HG03469 (cell line): ENCODE measurements at regions not wholly inside any gene's neighbourhood (a gene's known extent, or its start where the extent isn't known, plus 50 kb on each side); places are given as distances from the start of the nearest gene placed in this dataset.

Experiments used
- ATAC-seq: cut with Tn5 transposase; IDR thresholded peaks from one replicate; pipeline ENCODE4 v1.9.1; 2021; ENCODE audit warnings: mild to moderate bottlenecking, moderate library complexity, moderate number of reproducible peaks; ENCODE audit not compliant: unreplicated experiment

DNA sequence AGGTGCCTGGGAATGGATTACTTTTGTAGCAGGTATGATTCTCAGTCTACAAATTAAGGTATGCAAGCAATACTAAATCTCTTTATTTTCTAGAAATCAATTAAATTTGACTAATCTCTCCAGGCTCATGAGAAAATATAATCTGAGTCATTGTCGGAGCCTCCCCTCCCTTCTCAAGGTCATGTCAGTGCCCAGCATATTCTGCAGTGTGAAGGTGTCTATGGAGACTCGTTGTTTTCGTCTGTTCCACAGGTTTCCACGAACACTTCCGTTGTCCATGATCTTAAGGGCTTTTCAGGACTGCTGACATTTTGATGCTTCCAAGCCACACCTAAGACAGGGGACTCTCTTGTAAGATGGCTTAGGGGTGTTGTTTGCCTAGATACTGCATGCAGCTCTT, 56.6 kb upstream of the SCOC start:
- no peak for ATAC-seq

- no peak for ATAC-seq
Measured at GRCh38 chr4:140315970-140316369, 57.5 kb upstream of the SCOC start.

DNA sequence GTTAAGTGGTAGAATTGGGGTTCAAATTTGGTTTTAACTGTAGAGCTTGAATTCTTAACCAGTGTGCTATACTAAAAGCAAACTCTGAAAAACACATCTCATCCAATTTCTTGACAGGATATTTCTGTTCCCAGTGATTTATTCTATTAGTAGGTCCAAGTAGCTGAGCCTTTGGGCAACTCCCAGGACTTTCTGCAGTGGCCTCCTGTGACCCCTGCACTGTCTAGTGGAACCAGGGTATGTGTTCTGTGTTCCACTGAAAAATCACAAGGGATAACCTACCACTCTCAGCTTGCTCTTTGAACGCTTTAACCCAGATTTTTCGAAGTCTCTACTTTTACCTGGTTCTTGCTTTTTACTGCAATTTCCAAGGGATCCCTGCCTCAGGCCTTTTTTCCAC, 58.0 kb upstream of the SCOC start:
- no peak for ATAC-seq

DNA sequence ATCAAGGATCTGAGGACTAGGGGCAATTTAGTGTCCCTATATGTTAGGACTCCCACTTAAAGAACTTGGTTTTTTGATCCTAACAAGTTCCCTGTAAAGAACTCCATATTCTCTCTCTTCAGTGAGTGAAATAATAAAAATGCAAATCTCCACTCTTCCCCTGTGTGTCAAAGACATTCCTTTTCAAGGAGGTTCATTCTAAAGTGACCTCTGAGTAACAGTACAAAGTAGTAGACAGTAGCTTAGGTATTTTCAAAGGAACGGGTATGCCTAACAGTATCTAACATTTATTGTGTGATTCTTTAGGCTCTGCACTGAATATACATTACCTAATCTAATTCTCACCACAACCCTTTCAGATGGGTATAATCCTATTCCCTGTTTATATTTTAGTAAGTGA, 58.4 kb upstream of the SCOC start:
- ATAC-seq = no peak

GRCh38 chr4:140312100-140312499, 61.3 kb upstream of the SCOC start:
- ATAC-seq = no peak

GRCh38 chr4:140311257-140311835, 62.1 kb upstream of the SCOC start:
- no peak for ATAC-seq

- ATAC-seq = no peak
Measured at GRCh38 chr4:140309124-140309870, 64.1 kb upstream of the SCOC start.

DNA sequence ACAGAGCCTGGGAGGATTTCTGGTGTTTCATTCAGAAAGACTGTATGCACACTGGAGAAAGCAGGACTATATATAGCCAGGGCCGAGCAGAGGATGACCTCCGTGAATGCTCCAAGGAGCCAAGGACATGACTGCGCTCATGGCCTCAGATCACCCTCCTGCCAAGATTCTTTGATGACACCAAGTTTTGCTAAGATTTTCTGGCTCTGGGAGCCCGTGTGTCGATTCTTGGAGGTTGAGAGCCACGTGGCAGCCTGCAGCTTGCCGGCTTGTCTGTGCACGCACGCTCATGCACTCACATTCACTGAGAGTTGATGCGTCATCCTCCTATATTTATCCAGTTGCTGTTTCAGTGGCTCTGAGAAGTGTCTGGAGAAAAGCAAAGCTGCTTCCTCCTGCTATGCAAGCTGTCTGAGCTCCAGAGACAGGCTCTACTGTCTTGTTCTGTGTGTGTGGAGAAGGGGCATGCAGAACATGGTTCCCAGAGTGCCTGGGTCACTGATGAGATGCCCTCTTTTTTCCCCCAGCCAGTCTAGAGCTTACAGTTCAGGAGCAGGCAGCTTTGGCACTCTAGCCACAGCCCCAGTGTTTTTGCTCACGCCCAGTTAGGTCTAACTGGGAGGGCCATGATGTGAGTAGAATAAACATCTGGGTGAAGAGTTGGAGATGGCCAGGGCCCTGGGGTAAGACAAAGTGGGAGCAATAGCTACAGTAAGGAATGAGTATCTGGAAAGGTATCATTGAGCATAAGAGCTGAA, 64.9 kb upstream of the SCOC start:
- no peak for ATAC-seq

DNA sequence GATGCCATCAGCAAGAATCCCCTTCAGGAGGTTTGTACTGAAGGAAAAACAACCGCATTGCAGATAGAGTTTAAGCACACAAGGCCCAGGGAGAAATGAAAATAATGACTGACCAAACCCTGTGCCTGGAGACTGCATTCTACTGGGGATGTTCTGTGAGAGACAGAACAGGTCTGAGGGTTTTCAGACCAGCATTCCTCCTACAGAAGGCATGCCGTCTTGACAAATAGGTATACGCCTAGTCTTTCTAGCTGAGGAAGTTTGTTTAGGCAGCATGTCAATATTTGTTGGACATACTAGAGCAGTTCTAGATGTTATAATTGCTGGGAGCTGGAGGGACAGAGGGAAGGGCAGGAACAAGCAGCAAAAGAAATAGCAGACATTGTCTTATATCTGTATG, 68.4 kb upstream of the SCOC start:
- no peak for ATAC-seq

DNA sequence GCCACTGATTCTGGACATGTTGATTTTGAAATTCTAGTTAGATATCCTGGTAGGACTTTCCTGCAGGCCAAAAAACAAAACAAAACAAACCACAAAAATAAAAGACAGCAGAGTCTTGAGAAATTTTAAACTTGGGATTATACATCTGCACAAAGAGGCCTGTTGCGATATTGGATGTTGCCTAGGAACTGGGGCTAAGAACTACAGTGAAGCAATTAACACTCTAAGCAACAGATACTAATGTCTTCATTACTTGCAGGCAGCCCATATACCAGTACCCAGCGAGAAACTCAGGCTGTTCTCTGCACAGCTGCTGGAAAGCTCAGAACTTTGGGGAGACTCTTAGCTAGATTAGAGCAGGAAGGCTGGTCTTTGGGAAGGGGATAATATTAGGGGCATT, 69.1 kb upstream of the SCOC start:
- ATAC-seq = no peak

GRCh38 chr4:140302151-140302859, 71.1 kb upstream of the SCOC start:
- ATAC-seq = no peak

DNA sequence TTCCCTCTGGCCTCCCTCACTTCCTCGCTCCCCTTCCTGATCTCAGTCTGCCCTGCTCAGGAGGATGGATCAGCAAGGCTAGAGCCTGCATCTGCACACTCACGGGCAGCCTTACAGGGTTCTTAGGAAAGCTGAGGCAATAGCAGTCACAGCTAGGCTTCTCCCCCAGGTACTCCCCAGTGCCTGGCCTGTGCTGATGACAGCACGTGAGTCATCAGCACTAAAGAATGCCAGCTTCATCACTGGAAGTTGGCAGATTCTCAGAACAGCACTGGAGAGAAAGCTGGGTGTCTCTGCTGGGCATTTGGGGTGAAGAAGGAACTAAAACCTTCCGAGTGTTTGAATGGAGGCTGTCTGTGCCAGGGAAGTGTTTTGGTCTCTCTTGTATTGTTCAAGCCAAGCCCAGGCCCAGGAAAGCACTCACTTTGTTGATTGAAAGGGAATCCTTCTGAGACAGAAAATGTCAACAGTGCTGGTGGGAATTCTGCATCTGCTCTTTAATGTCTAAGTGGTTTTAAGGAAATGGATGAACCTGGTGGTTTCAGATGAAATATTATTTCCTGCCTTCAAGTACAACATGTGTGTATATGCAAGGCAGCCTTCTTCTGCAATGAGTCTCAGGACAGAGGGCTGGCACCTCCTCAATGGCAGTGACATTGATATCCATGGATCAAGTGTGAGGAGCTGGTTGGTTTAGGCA, 73.0 kb upstream of the SCOC start:
- no peak for ATAC-seq

DNA sequence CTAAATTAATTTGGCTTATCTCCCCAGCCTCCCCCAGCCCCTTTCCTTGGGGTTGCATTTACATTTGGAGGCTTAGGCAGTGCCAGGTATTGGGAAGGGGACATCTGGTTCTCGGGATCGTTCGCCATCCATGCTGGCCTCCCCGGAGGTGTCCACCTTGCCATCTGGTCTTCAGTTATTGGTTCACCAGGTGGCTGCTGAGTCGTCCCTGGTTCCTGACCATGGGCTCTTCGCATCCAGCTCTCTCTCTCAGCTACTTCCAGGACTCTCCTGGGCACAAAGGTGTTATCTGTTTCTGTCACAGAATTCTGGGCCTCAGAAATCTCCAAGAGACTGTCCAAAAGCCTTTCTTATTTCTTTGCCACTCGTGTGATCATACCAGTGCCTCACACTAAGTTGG, 75.4 kb upstream of the SCOC start:
- ATAC-seq = no peak

DNA sequence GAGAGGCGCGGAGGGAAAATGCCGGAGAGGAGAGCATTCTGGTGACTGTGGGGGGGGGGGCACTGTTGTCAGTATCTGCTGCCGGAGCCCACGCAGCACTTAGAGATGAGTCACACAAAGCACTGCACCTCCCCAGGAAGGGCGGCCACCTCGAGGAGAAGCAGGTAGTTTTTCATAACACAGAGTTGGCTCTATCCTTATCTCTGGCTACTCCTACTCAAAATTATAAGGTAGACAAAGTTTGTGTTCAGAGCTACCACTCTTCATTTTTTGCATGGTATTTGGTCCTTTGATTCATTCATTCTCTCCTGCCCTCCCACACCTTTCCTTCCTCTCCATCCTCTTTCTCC, 76.2 kb upstream of the SCOC start:
- ATAC-seq = no peak

DNA sequence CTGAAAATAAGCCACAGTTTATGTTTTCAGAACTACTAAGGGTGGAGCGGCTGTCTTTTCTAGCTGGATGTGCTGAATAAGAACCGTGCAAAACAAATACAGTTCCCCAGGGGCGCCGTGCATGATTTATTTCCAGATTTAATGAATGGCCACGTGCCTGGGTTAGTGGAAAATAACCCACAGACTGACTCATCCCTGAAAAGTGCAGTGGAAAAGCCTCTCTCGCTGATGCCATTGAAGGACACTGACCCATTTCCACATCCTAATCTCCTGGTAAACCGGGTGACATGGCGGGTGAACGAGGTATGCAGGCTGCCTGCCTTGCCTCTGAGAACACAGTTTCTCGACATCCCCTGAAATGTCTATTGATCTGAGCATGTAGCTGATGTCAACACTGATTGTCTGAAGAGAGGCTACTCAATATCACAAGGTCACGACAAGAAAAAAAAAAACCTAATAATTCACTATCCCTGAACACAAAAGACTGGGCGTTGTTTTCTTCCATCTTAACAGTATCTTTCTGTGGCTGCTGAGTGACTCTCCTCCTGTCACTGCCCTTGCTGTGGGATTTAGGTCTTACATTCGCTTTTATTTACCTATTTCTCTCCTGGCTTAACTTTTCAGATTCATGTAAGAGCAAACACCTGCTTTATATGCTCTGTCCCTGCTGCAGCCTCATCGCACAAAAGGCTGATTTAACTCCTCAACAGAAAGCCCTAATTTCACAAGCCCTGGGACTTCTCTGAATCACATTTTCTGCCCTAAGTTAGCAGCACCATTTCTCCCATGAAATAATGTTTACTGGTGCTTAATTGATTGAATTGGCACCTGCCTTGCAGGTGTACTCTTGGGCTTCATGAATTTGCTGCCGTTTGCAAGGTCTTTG, 76.9 kb upstream of the SCOC start:
- ATAC-seq = no peak

DNA sequence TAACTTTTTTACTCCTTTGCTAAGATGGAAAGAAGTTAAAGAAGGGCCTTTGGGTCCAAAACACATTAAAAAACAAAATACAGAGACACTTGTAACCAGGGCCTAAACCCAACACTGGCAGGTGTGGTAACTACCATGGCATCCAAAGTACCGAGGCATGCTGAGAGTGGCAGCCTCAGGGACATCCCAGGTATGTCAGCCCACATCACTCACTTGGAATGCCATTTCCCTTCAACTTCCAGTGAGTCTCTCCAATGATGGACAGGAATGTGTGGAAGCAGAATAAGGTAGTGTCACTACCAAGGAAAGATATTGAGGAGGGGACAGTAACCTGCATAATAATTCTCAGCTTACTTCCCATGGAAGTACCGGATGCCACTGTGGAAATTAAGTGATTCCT, 79.5 kb upstream of the SCOC start:
- no peak for ATAC-seq

DNA sequence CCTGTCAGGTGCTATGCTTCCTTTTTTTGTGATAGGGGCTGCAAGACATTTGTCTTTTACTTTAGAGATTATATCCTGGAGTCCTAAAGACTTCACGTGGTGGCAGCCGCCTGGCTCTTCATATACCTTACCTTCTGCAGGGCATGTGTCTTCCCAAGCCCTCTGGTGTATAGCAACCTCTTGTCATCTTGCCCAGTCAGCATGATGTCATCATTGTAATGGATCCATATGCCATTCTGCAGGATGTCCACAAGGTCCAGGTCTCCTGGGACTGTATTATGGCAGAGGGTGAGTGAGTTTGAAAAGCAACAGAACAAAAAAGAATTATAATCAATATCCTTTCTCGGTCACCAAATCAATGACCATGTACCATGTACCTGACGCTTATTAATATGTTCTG, 82.2 kb upstream of the SCOC start:
- no peak for ATAC-seq

- ATAC-seq = no peak
Measured at GRCh38 chr4:140289486-140289885, 84.0 kb upstream of the SCOC start.

GRCh38 chr4:140286456-140286855, 87.0 kb upstream of the SCOC start:
- ATAC-seq = no peak

DNA sequence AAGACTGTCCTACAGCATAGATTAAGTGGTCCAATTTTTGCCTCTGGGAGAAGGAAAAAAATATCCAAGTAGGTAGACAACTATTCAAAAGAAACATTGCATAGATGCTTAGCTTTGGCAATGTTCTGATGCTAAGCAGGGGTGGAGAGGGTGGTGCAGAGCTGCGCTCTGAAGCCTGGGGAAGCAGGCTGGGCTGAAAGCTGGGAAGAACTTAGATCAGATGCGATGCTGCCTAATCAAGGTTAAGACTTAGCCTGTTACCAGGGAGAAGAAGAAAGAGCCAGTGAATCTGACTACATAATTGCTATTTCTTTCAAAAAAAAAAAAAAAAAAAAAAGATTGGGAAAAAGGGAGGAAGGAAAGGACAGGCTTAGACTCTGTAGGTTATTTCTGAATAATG, 89.0 kb upstream of the SCOC start:
- no peak for ATAC-seq
